GM12878 (cell line): ENCODE measurements at regions not wholly inside any gene's neighbourhood (a gene's known extent, or its start where the extent isn't known, plus 50 kb on each side); places are given as distances from the start of the nearest gene placed in this dataset.

Experiments used
- CHD2 ChIP-seq: IDR thresholded peaks from 2 replicates; pipeline ENCODE4 v1.6.1; 2011; ENCODE audit warnings: low read depth, low read length, improper control_type of control experiment, borderline replicate concordance
- CTCF ChIP-seq, 3 experiments: IDR thresholded peaks in 2 of 3; conservative IDR thresholded peaks in 1 of 3; 2 replicates each; pipeline ENCODE4 v1.5.1; 2011; ENCODE audit warnings: low read depth in 3 of 3, low read length in 3 of 3, mild to moderate bottlenecking in 3 of 3, control low read depth in 2 of 3, moderate library complexity in 2 of 3, inconsistent platforms in 1 of 3, mixed read lengths in 1 of 3; ENCODE audit not compliant: control insufficient read depth in 2 of 3, insufficient read depth in 1 of 3; ENCODE audit errors: extremely low read depth in 1 of 3
- E2F4 ChIP-seq: IDR thresholded peaks from 2 replicates; pipeline ENCODE4 v1.6.1; 2012; ENCODE audit warnings: low read depth, low read length, improper control_type of control experiment
- GATAD2B ChIP-seq: fragments of 450-650 bp; conservative IDR thresholded peaks from 2 replicates; pipeline ENCODE4 v1.6.1; 2017; ENCODE audit warnings: low read depth, mild to moderate bottlenecking, moderate library complexity
- POLR2AphosphoS5 ChIP-seq: IDR thresholded peaks from 2 replicates; pipeline ENCODE4 v1.6.1; 2011; ENCODE audit warnings: mild to moderate bottlenecking, low read length, inconsistent platforms
- RCOR1 ChIP-seq: conservative IDR thresholded peaks from 2 replicates; pipeline ENCODE4 v1.6.1; 2012; ENCODE audit warnings: low read depth, low read length, improper control_type of control experiment
- SPI1 ChIP-seq: IDR thresholded peaks from 2 replicates; pipeline ENCODE4 v1.6.1; 2011; ENCODE audit warnings: low read depth, mild to moderate bottlenecking, low read length, moderate library complexity, borderline replicate concordance; ENCODE audit not compliant: insufficient read depth
- YY1 ChIP-seq: IDR thresholded peaks from 2 replicates; pipeline ENCODE4 v1.6.1; 2011; ENCODE audit warnings: low read depth, mild to moderate bottlenecking, low read length
- TF ChIP-seq, protein P1 (sequence below): fragments of 450-650 bp; IDR thresholded peaks from 2 replicates; pipeline ENCODE4 v1.6.1; 2017; ENCODE audit warnings: borderline replicate concordance

GRCh38 chr10:91352760-91353159 lies 57.4 kb upstream of the HECTD2 start:
- TF ChIP-seq POLR2AphosphoS5: no peak
- no peak for TF ChIP-seq GATAD2B
- TF ChIP-seq SPI1: no peak
- no peak for TF ChIP-seq YY1
- TF ChIP-seq RCOR1: no peak
- TF ChIP-seq, protein P1, sequence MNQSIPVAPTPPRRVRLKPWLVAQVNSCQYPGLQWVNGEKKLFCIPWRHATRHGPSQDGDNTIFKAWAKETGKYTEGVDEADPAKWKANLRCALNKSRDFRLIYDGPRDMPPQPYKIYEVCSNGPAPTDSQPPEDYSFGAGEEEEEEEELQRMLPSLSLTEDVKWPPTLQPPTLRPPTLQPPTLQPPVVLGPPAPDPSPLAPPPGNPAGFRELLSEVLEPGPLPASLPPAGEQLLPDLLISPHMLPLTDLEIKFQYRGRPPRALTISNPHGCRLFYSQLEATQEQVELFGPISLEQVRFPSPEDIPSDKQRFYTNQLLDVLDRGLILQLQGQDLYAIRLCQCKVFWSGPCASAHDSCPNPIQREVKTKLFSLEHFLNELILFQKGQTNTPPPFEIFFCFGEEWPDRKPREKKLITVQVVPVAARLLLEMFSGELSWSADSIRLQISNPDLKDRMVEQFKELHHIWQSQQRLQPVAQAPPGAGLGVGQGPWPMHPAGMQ: no peak
- TF ChIP-seq E2F4: no peak
- no peak for TF ChIP-seq CTCF (IDR thresholded peaks at IDR 0.05 in 2 of 3, conservative IDR thresholded peaks at IDR 0.05 in 1 of 3; ENCODE audit: control insufficient read depth in 2 of 3, extremely low read depth in 1 of 3, insufficient read depth in 1 of 3, low read depth in 3 of 3, low read length in 3 of 3)
- TF ChIP-seq CHD2: no peak
